ENCODE measurements at regions not wholly inside any gene's neighbourhood (a gene's known extent, or its start where the extent isn't known, plus 50 kb on each side); places are given as distances from the start of the nearest gene placed in this dataset.

- Histone ChIP-seq H3K9me3 (ENCODE audit: low read length) (no peaks in the 10 kb centered on the region), H3K4me3 (ENCODE audit: low read depth, low read length, poor library complexity, severe bottlenecking) (no peak overlapping the region), H4K20me1 (ENCODE audit: insufficient read depth, low read length) (no peaks in the 10 kb centered on the region), H3K79me2 (ENCODE audit: insufficient read depth, low read depth, low read length) (no peaks in the 10 kb centered on the region), H3K36me3 (ENCODE audit: insufficient read depth, low read length) (no peaks in the 10 kb centered on the region), H3K27ac (ENCODE audit: low read depth, low read length, poor library complexity, severe bottlenecking) (no peak overlapping the region), H3K9me2 (ENCODE audit: insufficient read depth, low read length) (no peaks in the 10 kb centered on the region), H3K4me2 (ENCODE audit: low read length) (no peak overlapping the region), H3K4me1 (ENCODE audit: insufficient read depth, low read length, poor library complexity, severe bottlenecking) (no peaks in the 10 kb centered on the region), H2AFZ (ENCODE audit: low read length) (no peak overlapping the region)
- intact Hi-C loops (cut with micrococcal nuclease; ENCODE audit: unreplicated experiment), result no loop called here
- ChIA-PET CTCF (ENCODE audit: unreplicated experiment) (no interaction called here), POLR2A (no interaction called here)
- no peak for TF ChIP-seq EZH2phosphoT487 (IDR thresholded peaks at IDR 0.05; ENCODE audit: borderline replicate concordance, low read depth, low read length)
- no peak for TF ChIP-seq CTCF (conservative IDR thresholded peaks at IDR 0.05; ENCODE audit: low read length)
- no peak for DNase-seq (ENCODE audit: low spot score)
- BruUV-seq (replicated peaks), result no TSS peak
Observed at GRCh38 chrX:40816906-40817305, 81.6 kb upstream of the MED14 start.

GRCh38 chrX:40818236-40818635, 82.9 kb upstream of the MED14 start:
- Histone ChIP-seq H3K4me2 (ENCODE audit: low read length) (no peak overlapping the region), H3K9me2 (ENCODE audit: insufficient read depth, low read length) (no peaks in the 10 kb centered on the region), H3K36me3 (ENCODE audit: insufficient read depth, low read length) (no peaks in the 10 kb centered on the region), H3K27ac (ENCODE audit: low read depth, low read length, poor library complexity, severe bottlenecking) (no peak overlapping the region), H3K79me2 (ENCODE audit: insufficient read depth, low read depth, low read length) (no peaks in the 10 kb centered on the region), H4K20me1 (ENCODE audit: insufficient read depth, low read length) (no peaks in the 10 kb centered on the region), H2AFZ (ENCODE audit: low read length) (no peak overlapping the region), H3K9me3 (ENCODE audit: low read length) (no peaks in the 10 kb centered on the region), H3K4me3 (ENCODE audit: low read depth, low read length, poor library complexity, severe bottlenecking) (no peak overlapping the region), H3K4me1 (ENCODE audit: insufficient read depth, low read length, poor library complexity, severe bottlenecking) (no peaks in the 10 kb centered on the region)
- DNase-seq (ENCODE audit: low spot score), result no peak
- no TSS peak for BruUV-seq (replicated peaks)
- TF ChIP-seq EZH2phosphoT487 (IDR thresholded peaks at IDR 0.05; ENCODE audit: borderline replicate concordance, low read depth, low read length) (no peak), CTCF (conservative IDR thresholded peaks at IDR 0.05; ENCODE audit: low read length) (no peak)
- CTCF ChIA-PET (ENCODE audit: unreplicated experiment), result no interaction called here
- POLR2A ChIA-PET, result no interaction called here
- intact Hi-C loops (cut with micrococcal nuclease; ENCODE audit: unreplicated experiment), result no loop called here

- Histone ChIP-seq H3K27ac (ENCODE audit: low read depth, low read length, poor library complexity, severe bottlenecking) (no peak overlapping the region), H3K4me2 (ENCODE audit: low read length) (no peak overlapping the region), H4K20me1 (ENCODE audit: insufficient read depth, low read length) (no peaks in the 10 kb centered on the region), H3K9me3 (ENCODE audit: low read length) (no peaks in the 10 kb centered on the region), H3K9me2 (ENCODE audit: insufficient read depth, low read length) (no peaks in the 10 kb centered on the region), H3K4me1 (ENCODE audit: insufficient read depth, low read length, poor library complexity, severe bottlenecking) (no peaks in the 10 kb centered on the region), H3K4me3 (ENCODE audit: low read depth, low read length, poor library complexity, severe bottlenecking) (no peak overlapping the region), H2AFZ (ENCODE audit: low read length) (no peak overlapping the region), H3K79me2 (ENCODE audit: insufficient read depth, low read depth, low read length) (no peaks in the 10 kb centered on the region), H3K36me3 (ENCODE audit: insufficient read depth, low read length) (no peaks in the 10 kb centered on the region)
- intact Hi-C loops (cut with micrococcal nuclease; ENCODE audit: unreplicated experiment), result no loop called here
- POLR2A ChIA-PET, result no interaction called here
- TF ChIP-seq EZH2phosphoT487 (IDR thresholded peaks at IDR 0.05; ENCODE audit: borderline replicate concordance, low read depth, low read length) (no peak), CTCF (conservative IDR thresholded peaks at IDR 0.05; ENCODE audit: low read length) (no peak)
- BruUV-seq (replicated peaks), result no TSS peak
- no peak for DNase-seq (ENCODE audit: low spot score)
- CTCF ChIA-PET (ENCODE audit: unreplicated experiment), result no interaction called here
Observed at GRCh38 chrX:40821780-40822179, 86.4 kb upstream of the MED14 start.

Data from OCI-LY7 (cell line).